ENCODE measurements at regions not wholly inside any gene's neighbourhood (a gene's known extent, or its start where the extent isn't known, plus 50 kb on each side); places are given as distances from the start of the nearest gene placed in this dataset.

GRCh38 chr10:21431799-21432198, 93.7 kb downstream of the SKIDA1 start:
- TF ChIP-seq CEBPB (IDR thresholded peaks at IDR 0.05) (no peak), RAD21 (IDR thresholded peaks at IDR 0.05; ENCODE audit: low read depth) (no peak), TAF1 (IDR thresholded peaks at IDR 0.05; ENCODE audit: low read depth) (no peak), MAX (IDR thresholded peaks at IDR 0.05) (no peak), REST (IDR thresholded peaks at IDR 0.05; ENCODE audit: low read depth) (no peak), EP300 (IDR thresholded peaks at IDR 0.05; ENCODE audit: borderline replicate concordance) (no peak), YY1 (IDR thresholded peaks at IDR 0.05; ENCODE audit: low read depth) (no peak), NFIC (IDR thresholded peaks at IDR 0.05) (no peak), USF1 (IDR thresholded peaks at IDR 0.05) (no peak), FOXM1 (IDR thresholded peaks at IDR 0.05; ENCODE audit: borderline replicate concordance, low read depth) (no peak), CREB1 (IDR thresholded peaks at IDR 0.05; ENCODE audit: low read depth) (no peak), TEAD4 (IDR thresholded peaks at IDR 0.05) (no peak), TCF12 (IDR thresholded peaks at IDR 0.05; ENCODE audit: low read depth) (no peak)

Data from Ishikawa (cell line).